ENCODE measurements at regions not wholly inside any gene's neighbourhood (a gene's known extent, or its start where the extent isn't known, plus 50 kb on each side); places are given as distances from the start of the nearest gene placed in this dataset.

DNA sequence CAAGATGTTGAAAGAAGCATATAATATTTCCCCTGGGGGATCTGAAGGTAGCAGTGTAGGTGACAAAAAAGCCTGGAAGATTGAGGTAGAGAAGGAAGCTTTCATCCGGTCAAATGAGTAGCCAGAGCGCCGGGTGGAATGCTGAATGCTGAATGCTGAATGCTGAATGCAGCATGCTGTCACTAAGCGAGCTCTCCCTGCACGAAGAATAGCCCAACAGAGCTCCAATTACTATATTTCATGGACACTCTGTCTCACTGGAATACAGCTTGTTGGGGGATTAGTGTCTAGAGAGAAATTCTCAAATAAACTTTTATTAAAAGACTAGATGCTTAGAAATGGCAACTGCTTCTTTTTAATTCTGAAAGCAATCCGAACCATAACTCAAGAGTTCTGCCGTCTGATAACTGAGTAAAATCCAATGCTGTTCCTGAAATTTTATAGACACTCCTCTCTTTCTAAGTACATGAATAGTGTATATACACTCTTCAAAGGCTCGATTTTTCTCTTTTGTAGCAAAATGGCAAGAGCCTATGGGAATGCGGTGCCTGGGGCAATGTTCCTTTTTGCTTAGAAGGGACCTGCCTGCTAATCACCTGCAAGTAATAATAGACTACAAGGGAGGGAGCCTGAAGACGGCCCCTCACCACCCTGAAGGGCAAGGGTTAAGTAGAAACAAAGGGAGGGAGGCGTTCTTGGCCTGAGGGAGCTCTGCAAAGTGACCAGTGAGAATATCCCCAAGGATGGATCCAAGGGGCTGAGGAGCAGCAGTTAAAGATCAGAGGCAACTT is 203.7 kb upstream of the ESRRG start:
- Histone ChIP-seq H3K27ac (ENCODE audit: control insufficient read depth, insufficient read depth) (no peak overlapping the region), H3K79me2 (ENCODE audit: control insufficient read depth, insufficient read depth, low read length) (no peaks in the 10 kb centered on the region), H3K36me3 (ENCODE audit: control insufficient read depth in 2 of 2, insufficient read depth in 2 of 2, low read length in 1 of 2) (no peaks in the 10 kb centered on the region), H4K20me1 (ENCODE audit: control insufficient read depth, insufficient read depth) (no peaks in the 10 kb centered on the region), H2AFZ (ENCODE audit: control insufficient read depth, low read depth, low read length) (no peak overlapping the region), H3K4me2 (ENCODE audit: control insufficient read depth, insufficient read depth) (no peak overlapping the region), H3K4me3 (no peak overlapping the region), H3K9me3 (replicated peaks; ENCODE audit: control insufficient read depth, insufficient read depth, low read length) (no peaks in the 10 kb centered on the region), H3K4me1 (ENCODE audit: control insufficient read depth, insufficient read depth, low read length) (no peaks in the 10 kb centered on the region), H3K27me3 (replicated peaks in 1 of 2; ENCODE audit: control insufficient read depth in 2 of 2, insufficient read depth in 2 of 2, low read length in 1 of 2) (no peaks in the 10 kb centered on the region), H3K9ac (ENCODE audit: control insufficient read depth, insufficient read depth, low read length) (no peak overlapping the region)
- DNase-seq (ENCODE audit: low read depth, low spot score): no peak
- 26% methylated on average over 11 of the region's 11 CpGs for WGBS (ENCODE audit: insufficient coverage, insufficient replicate concordance, low lambda C conversion rate, missing lambda C conversion rate)
- intact Hi-C loops (cut with micrococcal nuclease; ENCODE audit: unreplicated experiment): no loop called here
- ChIA-PET CTCF (interaction anchor here (0.6 kb wide), 2 partner anchors 171 to 614 kb away, joined by 3 read pairs; no protein-coding TSS in a partner anchor), SMC1A (ENCODE audit: uncharacterized antibody, unreplicated experiment) (interaction anchor here (0.6 to 1.4 kb wide), 2 partner anchors 8 to 25 kb away, joined by 3 to 6 read pairs; no protein-coding TSS in a partner anchor), POLR2A (interaction anchor here (0.7 kb wide), 1 partner anchor 61 kb away, joined by 4 read pairs; no protein-coding TSS in a partner anchor), RAD21 (ENCODE audit: unreplicated experiment) (no interaction called here)
- in situ Hi-C loops (cut with MboI): no loop called here
- ATAC-seq: no peak
- FAIRE-seq: no peak
- BruUV-seq (replicated peaks): no TSS peak
- TF ChIP-seq LARP7 (IDR thresholded peaks at IDR 0.05) (no peak), BHLHE40 (IDR thresholded peaks at IDR 0.05; ENCODE audit: borderline replicate concordance in 1 of 2, low read depth in 2 of 2, low read length in 1 of 2) (no peak), ZNF622 (IDR thresholded peaks at IDR 0.05) (no peak), E2F8 (IDR thresholded peaks at IDR 0.05; ENCODE audit: low read depth, partially characterized antibody) (no peak), SMARCA5 (IDR thresholded peaks at IDR 0.05) (no peak), SKIL (IDR thresholded peaks at IDR 0.05; ENCODE audit: low read depth, poor library complexity, severe bottlenecking) (no peak)
- TF ChIP-seq, protein P1, sequence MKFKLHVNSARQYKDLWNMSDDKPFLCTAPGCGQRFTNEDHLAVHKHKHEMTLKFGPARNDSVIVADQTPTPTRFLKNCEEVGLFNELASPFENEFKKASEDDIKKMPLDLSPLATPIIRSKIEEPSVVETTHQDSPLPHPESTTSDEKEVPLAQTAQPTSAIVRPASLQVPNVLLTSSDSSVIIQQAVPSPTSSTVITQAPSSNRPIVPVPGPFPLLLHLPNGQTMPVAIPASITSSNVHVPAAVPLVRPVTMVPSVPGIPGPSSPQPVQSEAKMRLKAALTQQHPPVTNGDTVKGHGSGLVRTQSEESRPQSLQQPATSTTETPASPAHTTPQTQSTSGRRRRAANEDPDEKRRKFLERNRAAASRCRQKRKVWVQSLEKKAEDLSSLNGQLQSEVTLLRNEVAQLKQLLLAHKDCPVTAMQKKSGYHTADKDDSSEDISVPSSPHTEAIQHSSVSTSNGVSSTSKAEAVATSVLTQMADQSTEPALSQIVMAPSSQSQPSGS (IDR thresholded peaks at IDR 0.05; ENCODE audit: low read length): no peak
- TF ChIP-seq, protein P2, sequence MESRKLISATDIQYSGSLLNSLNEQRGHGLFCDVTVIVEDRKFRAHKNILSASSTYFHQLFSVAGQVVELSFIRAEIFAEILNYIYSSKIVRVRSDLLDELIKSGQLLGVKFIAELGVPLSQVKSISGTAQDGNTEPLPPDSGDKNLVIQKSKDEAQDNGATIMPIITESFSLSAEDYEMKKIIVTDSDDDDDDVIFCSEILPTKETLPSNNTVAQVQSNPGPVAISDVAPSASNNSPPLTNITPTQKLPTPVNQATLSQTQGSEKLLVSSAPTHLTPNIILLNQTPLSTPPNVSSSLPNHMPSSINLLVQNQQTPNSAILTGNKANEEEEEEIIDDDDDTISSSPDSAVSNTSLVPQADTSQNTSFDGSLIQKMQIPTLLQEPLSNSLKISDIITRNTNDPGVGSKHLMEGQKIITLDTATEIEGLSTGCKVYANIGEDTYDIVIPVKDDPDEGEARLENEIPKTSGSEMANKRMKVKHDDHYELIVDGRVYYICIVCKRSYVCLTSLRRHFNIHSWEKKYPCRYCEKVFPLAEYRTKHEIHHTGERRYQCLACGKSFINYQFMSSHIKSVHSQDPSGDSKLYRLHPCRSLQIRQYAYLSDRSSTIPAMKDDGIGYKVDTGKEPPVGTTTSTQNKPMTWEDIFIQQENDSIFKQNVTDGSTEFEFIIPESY (IDR thresholded peaks at IDR 0.05): no peak
- TF ChIP-seq, protein P3, sequence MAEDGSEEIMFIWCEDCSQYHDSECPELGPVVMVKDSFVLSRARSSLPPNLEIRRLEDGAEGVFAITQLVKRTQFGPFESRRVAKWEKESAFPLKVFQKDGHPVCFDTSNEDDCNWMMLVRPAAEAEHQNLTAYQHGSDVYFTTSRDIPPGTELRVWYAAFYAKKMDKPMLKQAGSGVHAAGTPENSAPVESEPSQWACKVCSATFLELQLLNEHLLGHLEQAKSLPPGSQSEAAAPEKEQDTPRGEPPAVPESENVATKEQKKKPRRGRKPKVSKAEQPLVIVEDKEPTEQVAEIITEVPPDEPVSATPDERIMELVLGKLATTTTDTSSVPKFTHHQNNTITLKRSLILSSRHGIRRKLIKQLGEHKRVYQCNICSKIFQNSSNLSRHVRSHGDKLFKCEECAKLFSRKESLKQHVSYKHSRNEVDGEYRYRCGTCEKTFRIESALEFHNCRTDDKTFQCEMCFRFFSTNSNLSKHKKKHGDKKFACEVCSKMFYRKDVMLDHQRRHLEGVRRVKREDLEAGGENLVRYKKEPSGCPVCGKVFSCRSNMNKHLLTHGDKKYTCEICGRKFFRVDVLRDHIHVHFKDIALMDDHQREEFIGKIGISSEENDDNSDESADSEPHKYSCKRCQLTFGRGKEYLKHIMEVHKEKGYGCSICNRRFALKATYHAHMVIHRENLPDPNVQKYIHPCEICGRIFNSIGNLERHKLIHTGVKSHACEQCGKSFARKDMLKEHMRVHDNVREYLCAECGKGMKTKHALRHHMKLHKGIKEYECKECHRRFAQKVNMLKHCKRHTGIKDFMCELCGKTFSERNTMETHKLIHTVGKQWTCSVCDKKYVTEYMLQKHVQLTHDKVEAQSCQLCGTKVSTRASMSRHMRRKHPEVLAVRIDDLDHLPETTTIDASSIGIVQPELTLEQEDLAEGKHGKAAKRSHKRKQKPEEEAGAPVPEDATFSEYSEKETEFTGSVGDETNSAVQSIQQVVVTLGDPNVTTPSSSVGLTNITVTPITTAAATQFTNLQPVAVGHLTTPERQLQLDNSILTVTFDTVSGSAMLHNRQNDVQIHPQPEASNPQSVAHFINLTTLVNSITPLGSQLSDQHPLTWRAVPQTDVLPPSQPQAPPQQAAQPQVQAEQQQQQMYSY (CRISPR knock-in tag; IDR thresholded peaks at IDR 0.05): no peak

Data from GM12878 (cell line).